Vagina (tissue), 2 donors: ENCODE measurements at regions not wholly inside any gene's neighbourhood (a gene's known extent, or its start where the extent isn't known, plus 50 kb on each side); places are given as distances from the start of the nearest gene placed in this dataset.

Experiments
- CTCF ChIP-seq, 3 experiments: fragments of 450-650 bp in 2 of 3; fragments of 200-600 bp in 1 of 3; sonication (generic) in 1 of 3; IDR thresholded peaks; one replicate each; pipeline ENCODE4 v1.5.1; 2017 to 2019; ENCODE audit warnings: antibody characterized with exemption in 3 of 3, mild to moderate bottlenecking in 2 of 3, moderate library complexity in 2 of 3
- POLR2A ChIP-seq, 2 donors: fragments of 450-650 bp; IDR thresholded peaks; one replicate each; pipeline ENCODE4 v1.6.1; 2017; ENCODE audit warnings: antibody characterized with exemption in 2 of 2, mild to moderate bottlenecking in 2 of 2, moderate library complexity in 2 of 2
- POLR2AphosphoS5 ChIP-seq, 2 donors: sonication (generic); formaldehyde crosslinking; IDR thresholded peaks; one replicate each; pipeline ENCODE4 v1.9.0; 2017; ENCODE audit warnings: antibody characterized with exemption in 2 of 2, mild to moderate bottlenecking in 2 of 2, low read depth in 1 of 2; ENCODE audit not compliant: insufficient read depth in 1 of 2

- no peak for TF ChIP-seq CTCF (IDR thresholded peaks at IDR 0.05)
- TF ChIP-seq POLR2AphosphoS5 (IDR thresholded peaks at IDR 0.05; ENCODE audit: insufficient read depth in 1 of 2, low read depth in 1 of 2), result no peak
- TF ChIP-seq POLR2A (IDR thresholded peaks at IDR 0.05), result no peak
These were observed 83.3 kb upstream of the SLC38A4 start for GRCh38 chr12:46908936-46909635.
